DMS 273 (cell line): ENCODE measurements at regions not wholly inside any gene's neighbourhood (a gene's known extent, or its start where the extent isn't known, plus 50 kb on each side); places are given as distances from the start of the nearest gene placed in this dataset.

Source experiments
- DNase-seq: peaks from one replicate; lab custom pipeline; 2025; ENCODE audit not compliant: unreplicated experiment; lab: John Stamatoyannopoulos, UW

- DNase-seq, result no peak
Measured at GRCh38 chr15:35723852-35724251, 177.9 kb upstream of the DPH6 start.

GRCh38 chr15:35724626-35725025 lies 178.7 kb upstream of the DPH6 start:
- DNase-seq, result no peak

GRCh38 chr15:35725353-35725752 lies 179.4 kb upstream of the DPH6 start:
- no peak for DNase-seq

GRCh38 chr15:35727627-35728026 lies 181.7 kb upstream of the DPH6 start:
- no peak for DNase-seq

GRCh38 chr15:35728219-35728940 lies 182.4 kb upstream of the DPH6 start:
- DNase-seq, result no peak

GRCh38 chr15:35736150-35736549 lies 190.2 kb upstream of the DPH6 start:
- DNase-seq, result no peak

- DNase-seq, result no peak
Measured at GRCh38 chr15:35737441-35737840, 191.5 kb upstream of the DPH6 start.

GRCh38 chr15:35738370-35738769 lies 192.4 kb upstream of the DPH6 start:
- DNase-seq, result no peak

GRCh38 chr15:35740761-35741160 lies 194.8 kb upstream of the DPH6 start:
- peak; percentile 43 for DNase-seq

- no peak for DNase-seq
Measured at GRCh38 chr15:35741395-35741794, 195.4 kb upstream of the DPH6 start.

- DNase-seq, result no peak
Measured at GRCh38 chr15:35741881-35742280, 195.9 kb upstream of the DPH6 start.

- DNase-seq, result no peak
Measured at GRCh38 chr15:35743321-35743720, 197.4 kb upstream of the DPH6 start.

GRCh38 chr15:35746121-35746520 lies 200.2 kb upstream of the DPH6 start:
- DNase-seq, result no peak

GRCh38 chr15:35748105-35748504 lies 202.1 kb upstream of the DPH6 start:
- no peak for DNase-seq

- no peak for DNase-seq
Measured at GRCh38 chr15:35750051-35750450, 204.1 kb upstream of the DPH6 start.

- DNase-seq, result peak; percentile 75
Measured at GRCh38 chr15:35751413-35752133, 205.6 kb upstream of the DPH6 start.

- no peak for DNase-seq
Measured at GRCh38 chr15:35752134-35752466, 206.1 kb upstream of the DPH6 start.

- no peak for DNase-seq
Measured at GRCh38 chr15:35753486-35753885, 207.5 kb upstream of the DPH6 start.

GRCh38 chr15:35755237-35755802 lies 209.4 kb upstream of the DPH6 start:
- no peak for DNase-seq

GRCh38 chr15:35756623-35757022 lies 210.7 kb upstream of the DPH6 start:
- DNase-seq, result no peak

GRCh38 chr15:35757361-35757760 lies 211.4 kb upstream of the DPH6 start:
- no peak for DNase-seq

GRCh38 chr15:35757765-35758164 lies 211.8 kb upstream of the DPH6 start:
- DNase-seq, result no peak
